Lower leg skin (tissue), 3 donors: ENCODE measurements at regions not wholly inside any gene's neighbourhood (a gene's known extent, or its start where the extent isn't known, plus 50 kb on each side); places are given as distances from the start of the nearest gene placed in this dataset.

Experiments used
- POLR2A ChIP-seq, 2 donors: fragments of 450-650 bp; IDR thresholded peaks; one replicate each; pipeline ENCODE4 v1.6.1; 2016 to 2017; ENCODE audit warnings: antibody characterized with exemption in 2 of 2, mild to moderate bottlenecking in 1 of 2, moderate library complexity in 1 of 2
- TF ChIP-seq, protein P1 (sequence below), 3 donors: fragments of 450-650 bp; IDR thresholded peaks; one replicate each; pipeline ENCODE4 v1.5.1; 2016; ENCODE audit warnings: antibody characterized with exemption in 3 of 3, mild to moderate bottlenecking in 3 of 3, moderate library complexity in 2 of 3

DNA sequence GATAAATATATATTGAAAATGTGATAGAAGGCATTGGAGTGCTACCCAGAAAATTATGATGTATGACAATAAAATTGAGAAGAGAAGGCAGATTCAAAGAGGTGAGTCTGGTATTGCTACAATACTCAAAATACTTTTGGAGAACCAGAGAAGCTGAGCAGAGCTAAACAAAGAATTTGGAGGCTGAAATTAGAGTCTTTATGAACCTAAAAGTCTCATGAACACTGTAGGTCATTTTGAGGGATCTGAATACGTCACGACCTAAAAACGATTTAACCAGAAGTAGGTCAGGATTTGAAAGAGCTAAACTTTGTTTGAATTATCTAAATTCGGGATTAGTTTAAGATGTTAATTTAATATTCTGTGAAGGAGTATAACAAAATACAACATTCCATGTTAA, 182.4 kb upstream of the CDH9 start:
- no peak for TF ChIP-seq POLR2A (IDR thresholded peaks at IDR 0.05)
- TF ChIP-seq, protein P1, sequence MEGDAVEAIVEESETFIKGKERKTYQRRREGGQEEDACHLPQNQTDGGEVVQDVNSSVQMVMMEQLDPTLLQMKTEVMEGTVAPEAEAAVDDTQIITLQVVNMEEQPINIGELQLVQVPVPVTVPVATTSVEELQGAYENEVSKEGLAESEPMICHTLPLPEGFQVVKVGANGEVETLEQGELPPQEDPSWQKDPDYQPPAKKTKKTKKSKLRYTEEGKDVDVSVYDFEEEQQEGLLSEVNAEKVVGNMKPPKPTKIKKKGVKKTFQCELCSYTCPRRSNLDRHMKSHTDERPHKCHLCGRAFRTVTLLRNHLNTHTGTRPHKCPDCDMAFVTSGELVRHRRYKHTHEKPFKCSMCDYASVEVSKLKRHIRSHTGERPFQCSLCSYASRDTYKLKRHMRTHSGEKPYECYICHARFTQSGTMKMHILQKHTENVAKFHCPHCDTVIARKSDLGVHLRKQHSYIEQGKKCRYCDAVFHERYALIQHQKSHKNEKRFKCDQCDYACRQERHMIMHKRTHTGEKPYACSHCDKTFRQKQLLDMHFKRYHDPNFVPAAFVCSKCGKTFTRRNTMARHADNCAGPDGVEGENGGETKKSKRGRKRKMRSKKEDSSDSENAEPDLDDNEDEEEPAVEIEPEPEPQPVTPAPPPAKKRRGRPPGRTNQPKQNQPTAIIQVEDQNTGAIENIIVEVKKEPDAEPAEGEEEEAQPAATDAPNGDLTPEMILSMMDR (IDR thresholded peaks at IDR 0.05), result no peak
